Vagina (tissue), 2 donors: ENCODE measurements at regions not wholly inside any gene's neighbourhood (a gene's known extent, or its start where the extent isn't known, plus 50 kb on each side); places are given as distances from the start of the nearest gene placed in this dataset.

Experiments used
- POLR2A ChIP-seq, 2 donors: fragments of 450-650 bp; IDR thresholded peaks; one replicate each; pipeline ENCODE4 v1.6.1; 2017; ENCODE audit warnings: antibody characterized with exemption in 2 of 2, mild to moderate bottlenecking in 2 of 2, moderate library complexity in 2 of 2
- TF ChIP-seq, protein P1 (sequence below), 3 experiments: fragments of 450-650 bp in 2 of 3; fragments of 200-600 bp in 1 of 3; sonication (generic) in 1 of 3; IDR thresholded peaks; one replicate each; pipeline ENCODE4 v1.5.1; 2017 to 2019; ENCODE audit warnings: antibody characterized with exemption in 3 of 3, mild to moderate bottlenecking in 2 of 3, moderate library complexity in 2 of 3

DNA sequence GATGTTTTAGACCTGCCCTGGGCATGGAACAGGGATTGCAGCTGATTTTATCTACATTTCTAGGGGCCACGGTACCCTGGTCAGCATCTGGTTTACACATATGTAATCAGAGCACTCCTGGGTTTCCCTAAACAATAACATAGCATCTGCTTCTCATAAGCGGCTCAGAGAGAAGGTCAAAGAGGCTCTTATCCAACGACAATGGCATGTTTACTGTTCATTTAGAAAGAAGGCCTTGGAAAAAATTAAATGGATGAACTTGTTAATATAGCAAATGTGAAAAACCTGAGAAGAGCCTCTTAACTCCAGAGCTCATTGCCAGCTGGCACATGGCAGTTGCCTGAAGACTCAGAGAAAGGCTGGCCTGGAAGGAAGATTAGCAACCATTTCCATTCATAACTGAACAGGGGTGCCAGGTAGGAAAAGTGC is 202.8 kb upstream of the THUMPD2 start:
- TF ChIP-seq, protein P1, sequence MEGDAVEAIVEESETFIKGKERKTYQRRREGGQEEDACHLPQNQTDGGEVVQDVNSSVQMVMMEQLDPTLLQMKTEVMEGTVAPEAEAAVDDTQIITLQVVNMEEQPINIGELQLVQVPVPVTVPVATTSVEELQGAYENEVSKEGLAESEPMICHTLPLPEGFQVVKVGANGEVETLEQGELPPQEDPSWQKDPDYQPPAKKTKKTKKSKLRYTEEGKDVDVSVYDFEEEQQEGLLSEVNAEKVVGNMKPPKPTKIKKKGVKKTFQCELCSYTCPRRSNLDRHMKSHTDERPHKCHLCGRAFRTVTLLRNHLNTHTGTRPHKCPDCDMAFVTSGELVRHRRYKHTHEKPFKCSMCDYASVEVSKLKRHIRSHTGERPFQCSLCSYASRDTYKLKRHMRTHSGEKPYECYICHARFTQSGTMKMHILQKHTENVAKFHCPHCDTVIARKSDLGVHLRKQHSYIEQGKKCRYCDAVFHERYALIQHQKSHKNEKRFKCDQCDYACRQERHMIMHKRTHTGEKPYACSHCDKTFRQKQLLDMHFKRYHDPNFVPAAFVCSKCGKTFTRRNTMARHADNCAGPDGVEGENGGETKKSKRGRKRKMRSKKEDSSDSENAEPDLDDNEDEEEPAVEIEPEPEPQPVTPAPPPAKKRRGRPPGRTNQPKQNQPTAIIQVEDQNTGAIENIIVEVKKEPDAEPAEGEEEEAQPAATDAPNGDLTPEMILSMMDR (IDR thresholded peaks at IDR 0.05) = no peak
- TF ChIP-seq POLR2A (IDR thresholded peaks at IDR 0.05) = no peak
